Neural progenitor cell (in vitro differentiated cells): ENCODE measurements at regions not wholly inside any gene's neighbourhood (a gene's known extent, or its start where the extent isn't known, plus 50 kb on each side); places are given as distances from the start of the nearest gene placed in this dataset.

ENCODE experiments used
- DNase-seq: peaks from one replicate; pipeline ENCODE4 v3.0.0-alpha.2; 2016; ENCODE audit warnings: low spot score
- H2AFZ ChIP-seq: fragments of 200-600 bp; sonication (generic); replicated peaks from 2 replicates; pipeline ENCODE4 v1.6.1; 2016; ENCODE audit warnings: antibody characterized with exemption
- H3F3A ChIP-seq: fragments of 200-600 bp; sonication (generic); 2 replicates; pipeline ENCODE4 v1.6.1; 2016; ENCODE audit warnings: antibody characterized with exemption, low read depth
- H3K27ac ChIP-seq: fragments of 200-600 bp; sonication (generic); 2 replicates; pipeline ENCODE4 v1.5.1; 2016; ENCODE audit warnings: mild to moderate bottlenecking
- H3K27me3 ChIP-seq: fragments of 200-600 bp; sonication (generic); 2 replicates; pipeline ENCODE4 v1.6.1; 2016; ENCODE audit warnings: mild to moderate bottlenecking, moderate library complexity
- H3K36me3 ChIP-seq: fragments of 200-600 bp; sonication (generic); 2 replicates; pipeline ENCODE4 v1.5.1; 2016
- H3K4me1 ChIP-seq: fragments of 200-600 bp; sonication (generic); 2 replicates; pipeline ENCODE4 v1.6.1; 2016; ENCODE audit warnings: mixed run types
- H3K4me2 ChIP-seq: fragments of 200-600 bp; sonication (generic); 2 replicates; pipeline ENCODE4 v1.6.1; 2016
- H3K4me3 ChIP-seq: fragments of 200-600 bp; sonication (generic); 2 replicates; pipeline ENCODE4 v1.5.1; 2016
- H3K79me2 ChIP-seq: fragments of 200-600 bp; sonication (generic); 2 replicates; pipeline ENCODE4 v1.6.1; 2016; ENCODE audit warnings: low read depth
- H3K9ac ChIP-seq: fragments of 200-600 bp; sonication (generic); 2 replicates; pipeline ENCODE4 v1.6.1; 2016
- H3K9me3 ChIP-seq: fragments of 200-600 bp; sonication (generic); 2 replicates; pipeline ENCODE4 v1.5.1; 2016; ENCODE audit warnings: low read depth
- H4K20me1 ChIP-seq: fragments of 200-600 bp; sonication (generic); 2 replicates; pipeline ENCODE4 v1.6.1; 2016; ENCODE audit warnings: low read depth
- H3K27ac Mint-ChIP-seq: 3 replicates; pipeline ENCODE4 v1.8.0; 2021; ENCODE audit warnings: mixed read lengths
- H3K27me3 Mint-ChIP-seq: 2 replicates; pipeline ENCODE4 v1.8.0; 2022; ENCODE audit warnings: low read depth, mild to moderate bottlenecking, inconsistent platforms, moderate library complexity, mixed read lengths; ENCODE audit not compliant: insufficient read depth
- H3K36me3 Mint-ChIP-seq: 3 replicates; pipeline ENCODE4 v1.8.0; 2021; ENCODE audit warnings: mixed read lengths
- H3K4me1 Mint-ChIP-seq: 3 replicates; pipeline ENCODE4 v1.8.0; 2021; ENCODE audit warnings: mixed read lengths
- H3K4me3 Mint-ChIP-seq: 3 replicates; pipeline ENCODE4 v1.8.0; 2021; ENCODE audit warnings: mild to moderate bottlenecking, moderate library complexity, mixed read lengths
- H3K9me3 Mint-ChIP-seq: 3 replicates; pipeline ENCODE4 v1.8.0; 2020; ENCODE audit warnings: mixed read lengths
- EZH2 ChIP-seq: fragments of 200-600 bp; sonication (generic); IDR thresholded peaks from 2 replicates; pipeline ENCODE4 v1.6.1; 2017; ENCODE audit warnings: antibody characterized with exemption, mild to moderate bottlenecking, moderate library complexity
- EZH2phosphoT487 ChIP-seq: fragments of 200-600 bp; sonication (generic); IDR thresholded peaks from 2 replicates; pipeline ENCODE4 v1.6.1; 2017; ENCODE audit warnings: antibody characterized with exemption
- TF ChIP-seq, protein P1 (sequence below): fragments of 200-600 bp; sonication (generic); IDR thresholded peaks from 2 replicates; pipeline ENCODE4 v1.5.1; 2017; ENCODE audit warnings: antibody characterized with exemption, mild to moderate bottlenecking

GRCh38 chr4:84100071-84100470 lies 399.0 kb downstream of the NKX6-1 start:
- H3K79me2 ChIP-seq, result no peaks in the 10 kb centered on the region
- no peak overlapping the region for H3K27ac ChIP-seq
- H4K20me1 ChIP-seq, result no peaks in the 10 kb centered on the region
- H3K27me3 ChIP-seq, result no peaks in the 10 kb centered on the region
- no peak overlapping the region for H3K4me3 ChIP-seq
- Mint-ChIP-seq H3K9me3 (no peaks in the 10 kb centered on the region), H3K4me3 (no peak overlapping the region), H3K27ac (no peak overlapping the region), H3K27me3 (no peaks in the 10 kb centered on the region), H3K36me3 (no peaks in the 10 kb centered on the region), H3K4me1 (peaks cover 9% of the 10 kb centered on the region)
- TF ChIP-seq, protein P1, sequence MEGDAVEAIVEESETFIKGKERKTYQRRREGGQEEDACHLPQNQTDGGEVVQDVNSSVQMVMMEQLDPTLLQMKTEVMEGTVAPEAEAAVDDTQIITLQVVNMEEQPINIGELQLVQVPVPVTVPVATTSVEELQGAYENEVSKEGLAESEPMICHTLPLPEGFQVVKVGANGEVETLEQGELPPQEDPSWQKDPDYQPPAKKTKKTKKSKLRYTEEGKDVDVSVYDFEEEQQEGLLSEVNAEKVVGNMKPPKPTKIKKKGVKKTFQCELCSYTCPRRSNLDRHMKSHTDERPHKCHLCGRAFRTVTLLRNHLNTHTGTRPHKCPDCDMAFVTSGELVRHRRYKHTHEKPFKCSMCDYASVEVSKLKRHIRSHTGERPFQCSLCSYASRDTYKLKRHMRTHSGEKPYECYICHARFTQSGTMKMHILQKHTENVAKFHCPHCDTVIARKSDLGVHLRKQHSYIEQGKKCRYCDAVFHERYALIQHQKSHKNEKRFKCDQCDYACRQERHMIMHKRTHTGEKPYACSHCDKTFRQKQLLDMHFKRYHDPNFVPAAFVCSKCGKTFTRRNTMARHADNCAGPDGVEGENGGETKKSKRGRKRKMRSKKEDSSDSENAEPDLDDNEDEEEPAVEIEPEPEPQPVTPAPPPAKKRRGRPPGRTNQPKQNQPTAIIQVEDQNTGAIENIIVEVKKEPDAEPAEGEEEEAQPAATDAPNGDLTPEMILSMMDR, result no peak
- no peak for TF ChIP-seq EZH2
- no peak for TF ChIP-seq EZH2phosphoT487
- H3K9ac ChIP-seq, result no peak overlapping the region
- H3F3A ChIP-seq, result no peaks in the 10 kb centered on the region
- peak overlapping the region; percentile 46 for H2AFZ ChIP-seq
- no peaks in the 10 kb centered on the region for H3K9me3 ChIP-seq
- H3K4me2 ChIP-seq, result no peak overlapping the region
- no peaks in the 10 kb centered on the region for H3K36me3 ChIP-seq
- peaks cover 15% of the 10 kb centered on the region for H3K4me1 ChIP-seq
- DNase-seq, result no peak

DNA sequence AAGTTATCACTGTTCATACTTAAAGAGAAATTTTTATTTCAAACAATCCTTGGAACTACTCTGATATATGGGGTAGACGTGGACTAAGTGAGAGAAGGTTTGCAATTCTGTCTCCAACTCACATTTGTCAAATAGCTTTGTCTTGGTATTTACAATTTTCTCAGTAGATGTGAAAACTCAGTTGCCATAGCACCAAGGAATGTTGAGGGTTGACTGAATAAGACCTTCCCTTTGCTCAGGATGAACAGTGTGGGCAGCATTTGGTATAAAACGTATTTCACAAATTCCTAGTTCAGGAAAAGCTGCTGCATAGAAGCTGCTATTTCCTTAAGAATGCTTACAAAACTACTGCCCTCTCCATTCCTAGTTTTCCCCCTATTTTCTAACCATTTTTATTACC lies 399.5 kb downstream of the NKX6-1 start:
- Mint-ChIP-seq H3K27me3 (no peaks in the 10 kb centered on the region), H3K27ac (no peak overlapping the region)

GRCh38 chr4:84091266-84091665 lies 407.8 kb downstream of the NKX6-1 start:
- Histone ChIP-seq H3K36me3 (no peaks in the 10 kb centered on the region), H3K9me3 (no peaks in the 10 kb centered on the region), H3K9ac (no peak overlapping the region), H2AFZ (no peak overlapping the region), H3K4me1 (no peaks in the 10 kb centered on the region), H3K79me2 (no peaks in the 10 kb centered on the region), H3K27ac (no peak overlapping the region), H3K4me3 (no peak overlapping the region), H3F3A (no peaks in the 10 kb centered on the region), H4K20me1 (no peaks in the 10 kb centered on the region), H3K4me2 (no peak overlapping the region), H3K27me3 (no peaks in the 10 kb centered on the region)
- Mint-ChIP-seq H3K4me1 (no peaks in the 10 kb centered on the region), H3K27ac (no peak overlapping the region), H3K4me3 (no peak overlapping the region), H3K27me3 (no peaks in the 10 kb centered on the region), H3K9me3 (no peaks in the 10 kb centered on the region), H3K36me3 (no peaks in the 10 kb centered on the region)
- no peak for DNase-seq
- TF ChIP-seq EZH2phosphoT487, result no peak
- TF ChIP-seq, protein P1, result no peak

More for the DNA sequence above, 399.5 kb downstream of the NKX6-1 start:
- Histone ChIP-seq H3K27ac (no peak overlapping the region), H3K4me3 (no peak overlapping the region), H3K79me2 (no peaks in the 10 kb centered on the region), H3F3A (no peaks in the 10 kb centered on the region), H3K9ac (no peak overlapping the region), H4K20me1 (no peaks in the 10 kb centered on the region), H3K9me3 (no peaks in the 10 kb centered on the region), H3K4me2 (no peak overlapping the region), H3K4me1 (peaks cover 15% of the 10 kb centered on the region), H2AFZ (peak overlapping the region; percentile 46), H3K36me3 (no peaks in the 10 kb centered on the region), H3K27me3 (no peaks in the 10 kb centered on the region)
- H3K36me3 Mint-ChIP-seq, result no peaks in the 10 kb centered on the region
- no peak for DNase-seq
- H3K4me3 Mint-ChIP-seq, result no peak overlapping the region
- H3K9me3 Mint-ChIP-seq, result no peaks in the 10 kb centered on the region
- H3K4me1 Mint-ChIP-seq, result peaks cover 9% of the 10 kb centered on the region
- TF ChIP-seq EZH2phosphoT487 (no peak), EZH2 (no peak)
- TF ChIP-seq, protein P1, result no peak
